Type B pancreatic cell (in vitro differentiated cells): ENCODE measurements at regions not wholly inside any gene's neighbourhood (a gene's known extent, or its start where the extent isn't known, plus 50 kb on each side); places are given as distances from the start of the nearest gene placed in this dataset.

Experiments
- DNase-seq: peaks from one replicate; pipeline ENCODE4 v3.0.0; 2021; ENCODE audit warnings: mixed read lengths; ENCODE audit not compliant: unreplicated experiment; ENCODE audit errors: extremely low spot score
- H3K27ac Mint-ChIP-seq: 2 replicates; pipeline ENCODE4 v1.8.0; 2021; ENCODE audit warnings: mild to moderate bottlenecking, mixed read lengths
- H3K27me3 Mint-ChIP-seq: 2 replicates; pipeline ENCODE4 v1.8.0; 2021; ENCODE audit warnings: mixed read lengths
- H3K36me3 Mint-ChIP-seq: 2 replicates; pipeline ENCODE4 v1.8.0; 2021; ENCODE audit warnings: mixed read lengths
- H3K4me1 Mint-ChIP-seq: one replicate; pipeline ENCODE4 v1.8.0; 2021; ENCODE audit warnings: mixed read lengths; ENCODE audit not compliant: unreplicated experiment
- H3K4me3 Mint-ChIP-seq: 2 replicates; pipeline ENCODE4 v1.8.0; 2021; ENCODE audit warnings: mild to moderate bottlenecking, mixed read lengths
- H3K9me3 Mint-ChIP-seq: 2 replicates; pipeline ENCODE4 v1.8.0; 2021; ENCODE audit warnings: mixed read lengths
- CTCF ChIP-seq: fragments of 200-600 bp; sonication (generic); conservative IDR thresholded peaks from 2 replicates; pipeline ENCODE4 v1.5.0; 2021; ENCODE audit warnings: antibody characterized with exemption, mild to moderate bottlenecking

GRCh38 chr5:8136271-8136670 is 267.3 kb downstream of the MTRR start:
- Mint-ChIP-seq H3K36me3 (no peaks in the 10 kb centered on the region), H3K9me3 (no peaks in the 10 kb centered on the region), H3K4me1 (no peaks in the 10 kb centered on the region), H3K27ac (no peak overlapping the region), H3K4me3 (no peak overlapping the region), H3K27me3 (no peaks in the 10 kb centered on the region)
- DNase-seq, result no peak
- no peak for TF ChIP-seq CTCF

- Mint-ChIP-seq H3K4me1 (no peaks in the 10 kb centered on the region), H3K4me3 (no peak overlapping the region), H3K36me3 (no peaks in the 10 kb centered on the region), H3K27me3 (no peaks in the 10 kb centered on the region), H3K27ac (no peak overlapping the region), H3K9me3 (no peaks in the 10 kb centered on the region)
- TF ChIP-seq CTCF, result no peak
- no peak for DNase-seq
These were observed 269.1 kb downstream of the MTRR start for GRCh38 chr5:8137941-8138550.

GRCh38 chr5:8138884-8139283 is 269.9 kb downstream of the MTRR start:
- no peak for TF ChIP-seq CTCF

GRCh38 chr5:8150791-8151190 is 281.8 kb downstream of the MTRR start:
- Mint-ChIP-seq H3K27me3 (no peaks in the 10 kb centered on the region), H3K9me3 (no peaks in the 10 kb centered on the region), H3K27ac (no peak overlapping the region), H3K4me3 (no peak overlapping the region), H3K36me3 (no peaks in the 10 kb centered on the region), H3K4me1 (no peaks in the 10 kb centered on the region)
- TF ChIP-seq CTCF, result no peak
- DNase-seq, result no peak

More at GRCh38 chr5:8138884-8139283, 269.9 kb downstream of the MTRR start:
- H3K27me3 Mint-ChIP-seq, result no peaks in the 10 kb centered on the region
- H3K4me1 Mint-ChIP-seq, result no peaks in the 10 kb centered on the region
- no peak overlapping the region for H3K27ac Mint-ChIP-seq
- DNase-seq, result no peak
- no peak overlapping the region for H3K4me3 Mint-ChIP-seq
- no peaks in the 10 kb centered on the region for H3K36me3 Mint-ChIP-seq
- H3K9me3 Mint-ChIP-seq, result no peaks in the 10 kb centered on the region

GRCh38 chr5:8156706-8157105 is 287.8 kb downstream of the MTRR start:
- Mint-ChIP-seq H3K4me3 (no peak overlapping the region), H3K9me3 (no peaks in the 10 kb centered on the region), H3K27me3 (no peaks in the 10 kb centered on the region), H3K27ac (no peak overlapping the region), H3K36me3 (no peaks in the 10 kb centered on the region), H3K4me1 (no peaks in the 10 kb centered on the region)
- no peak for DNase-seq
- no peak for TF ChIP-seq CTCF
